HG03045 (cell line): ENCODE measurements at regions not wholly inside any gene's neighbourhood (a gene's known extent, or its start where the extent isn't known, plus 50 kb on each side); places are given as distances from the start of the nearest gene placed in this dataset.
"Not testable (repeated sequence)": the region's sequence is repeated elsewhere in the genome, so short reads cannot be mapped to it uniquely, and the experiment has no call there.

Source experiments
- ATAC-seq: cut with Tn5 transposase; IDR thresholded peaks from one replicate; pipeline ENCODE4 v1.9.1; 2021; ENCODE audit warnings: mild to moderate bottlenecking, moderate library complexity; ENCODE audit not compliant: unreplicated experiment

GRCh38 chr21:22136740-22137139, 1138.5 kb downstream of the NCAM2 start:
- ATAC-seq, result no peak

DNA sequence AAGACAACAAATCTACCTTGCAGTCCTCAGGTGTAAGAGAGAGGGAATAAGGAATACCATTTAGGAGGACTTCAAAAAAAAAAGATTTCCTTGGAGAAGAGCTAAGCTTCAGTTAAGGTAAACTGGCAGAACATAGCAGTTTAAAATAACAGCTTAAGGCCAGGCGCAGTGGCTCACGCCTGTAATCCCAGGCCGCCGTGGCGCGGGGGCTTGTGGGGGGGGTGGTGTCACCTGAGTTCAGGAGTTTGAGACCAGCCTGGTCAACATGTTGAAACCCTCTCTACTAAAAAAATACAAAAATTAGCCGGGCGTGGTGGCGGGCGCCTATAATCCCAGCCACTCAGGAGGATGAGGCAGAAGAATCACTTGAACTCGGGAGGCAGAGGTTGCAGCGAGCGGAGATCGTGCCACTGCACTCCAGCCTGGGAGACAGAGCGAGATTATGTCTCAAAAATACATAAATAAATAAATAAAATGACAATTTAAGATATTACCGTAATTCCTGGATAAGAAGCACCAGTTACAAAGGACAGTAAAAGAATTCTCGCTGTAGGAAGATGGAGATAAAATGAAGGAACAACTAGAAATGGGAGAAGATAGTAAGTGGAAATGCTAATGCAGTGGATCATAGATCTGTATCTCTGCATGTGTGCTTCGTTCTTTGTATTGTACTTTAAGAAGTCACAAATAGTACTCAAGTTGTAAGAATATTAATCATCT, 1140.2 kb downstream of the NCAM2 start:
- no peak for ATAC-seq

DNA sequence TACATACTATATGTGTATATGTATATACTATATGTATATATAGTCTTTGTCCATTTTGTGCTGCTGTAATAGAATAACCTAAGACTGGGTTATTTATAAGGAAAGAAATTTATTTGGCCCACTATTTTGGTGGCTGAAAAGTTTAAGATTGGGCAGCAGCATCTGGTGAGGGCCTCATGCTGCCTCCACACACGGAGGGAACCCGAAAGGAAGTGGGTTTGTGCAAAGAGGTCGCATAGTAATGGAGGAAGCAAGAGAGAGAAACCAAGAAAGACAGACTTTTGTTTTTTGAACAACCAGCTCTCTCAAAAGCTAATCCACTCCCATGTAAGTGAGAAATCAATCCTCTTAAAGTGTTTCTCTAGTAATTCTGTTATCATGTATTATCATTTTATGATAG, 1147.3 kb downstream of the NCAM2 start:
- ATAC-seq, result no peak

DNA sequence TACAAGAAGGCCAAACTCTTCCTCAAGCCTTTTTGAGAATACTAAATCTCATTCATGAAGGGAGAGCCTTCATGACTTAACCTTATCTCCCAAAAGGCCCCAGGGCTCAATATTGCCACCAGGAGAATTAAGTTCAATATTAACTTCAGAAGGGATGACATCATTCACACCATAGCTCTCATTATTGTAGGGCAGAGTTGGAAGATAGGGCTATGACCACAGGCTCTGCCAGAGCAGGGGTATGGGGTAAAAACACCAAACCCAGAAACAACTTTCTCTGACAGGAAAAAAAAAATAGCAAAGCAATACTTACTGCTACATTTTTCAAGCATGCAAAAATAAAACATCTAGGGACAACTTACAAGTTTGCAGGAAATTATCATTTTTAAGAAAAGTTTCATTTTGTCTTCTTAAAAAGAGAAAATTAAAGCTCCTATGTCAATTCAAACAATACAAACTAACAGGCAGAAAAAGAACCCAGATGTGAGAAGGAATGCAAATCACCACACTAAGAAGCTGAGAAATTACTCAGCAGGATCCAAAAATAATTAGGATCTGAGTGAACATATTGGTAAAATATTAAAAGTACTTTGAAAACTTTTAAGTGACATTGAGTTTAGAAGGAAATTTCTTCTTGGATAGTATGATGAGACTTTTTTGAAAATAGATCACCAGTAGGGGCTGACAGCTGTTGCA, 1156.5 kb downstream of the NCAM2 start:
- no peak for ATAC-seq

GRCh38 chr21:22164912-22165311, 1166.7 kb downstream of the NCAM2 start:
- no peak for ATAC-seq

DNA sequence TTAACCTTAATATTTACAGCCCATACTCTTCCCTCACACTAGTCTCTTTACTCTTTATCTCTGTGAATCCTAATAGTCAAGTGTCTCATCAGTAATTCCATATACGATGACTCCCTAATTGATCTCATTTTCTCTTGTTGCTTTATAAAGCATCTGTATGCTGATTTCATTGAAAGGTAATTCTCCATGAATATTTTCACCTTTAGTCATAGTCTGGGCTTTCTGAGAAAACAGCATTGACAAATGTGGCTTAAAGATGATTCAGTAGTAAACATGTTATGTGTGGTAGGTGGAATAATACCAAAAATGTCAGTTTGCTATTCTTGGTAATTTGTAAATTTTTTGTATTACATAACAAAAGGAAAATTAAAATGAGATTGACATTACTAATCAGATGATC, 1176.5 kb downstream of the NCAM2 start:
- no peak for ATAC-seq

GRCh38 chr21:22189278-22189677, 1191.1 kb downstream of the NCAM2 start:
- no peak for ATAC-seq

GRCh38 chr21:22191581-22191980, 1193.4 kb downstream of the NCAM2 start:
- no peak for ATAC-seq

GRCh38 chr21:22192766-22193165, 1194.6 kb downstream of the NCAM2 start:
- ATAC-seq, result no peak

DNA sequence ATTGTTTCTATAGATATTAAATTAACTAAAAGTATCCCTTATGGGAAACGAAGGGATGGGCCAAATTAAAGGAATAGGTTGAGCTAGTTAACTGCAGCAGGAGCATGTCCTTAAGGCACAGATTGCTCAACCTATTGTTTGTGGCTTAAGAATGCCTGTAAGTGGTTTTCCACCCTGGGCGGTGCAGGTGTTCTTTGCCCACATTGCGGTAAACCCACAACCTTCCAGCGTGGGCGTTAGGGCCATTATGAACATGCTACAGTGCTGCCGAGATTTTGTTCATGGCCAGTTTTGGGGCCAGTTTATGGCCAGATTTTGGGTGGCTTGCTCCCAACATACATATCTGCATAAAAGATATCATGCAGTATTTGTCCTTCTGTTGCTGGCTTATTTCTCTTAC, 1196.8 kb downstream of the NCAM2 start:
- ATAC-seq, result not testable (repeated sequence)

DNA sequence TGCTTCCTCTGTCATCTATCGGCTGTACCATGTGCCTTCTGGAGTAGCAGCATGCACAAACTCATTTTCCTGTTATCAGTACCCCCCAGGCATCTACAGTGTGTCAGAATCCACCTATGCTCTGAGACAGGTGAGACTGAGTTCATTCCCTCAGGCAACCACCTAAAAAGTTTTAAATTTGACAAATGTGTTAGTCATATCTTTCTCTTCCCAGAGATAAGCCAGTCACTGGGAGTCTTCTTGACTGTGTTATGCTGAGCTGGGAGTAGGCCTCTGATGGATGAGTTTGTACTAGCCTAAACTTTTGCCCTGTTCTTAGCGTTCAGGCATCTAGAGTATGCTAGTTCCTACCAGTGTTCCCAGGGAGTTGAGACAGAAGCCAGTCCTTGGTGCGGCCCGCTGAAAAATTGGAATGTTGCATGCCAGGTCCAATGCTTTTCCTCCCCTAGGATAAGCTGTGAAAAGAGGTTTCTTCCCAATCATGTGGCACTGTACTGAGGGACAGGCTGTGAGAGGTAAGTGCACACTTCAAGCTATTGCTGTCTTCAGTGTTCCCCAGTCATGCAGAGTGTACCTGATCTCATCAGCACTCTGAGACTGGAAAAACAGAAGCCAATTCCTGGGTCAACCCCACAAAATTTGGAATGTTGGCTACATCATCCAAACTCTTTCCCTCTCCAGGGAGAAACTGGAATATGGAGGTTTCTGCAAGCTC, 1202.3 kb downstream of the NCAM2 start:
- ATAC-seq, result no peak

DNA sequence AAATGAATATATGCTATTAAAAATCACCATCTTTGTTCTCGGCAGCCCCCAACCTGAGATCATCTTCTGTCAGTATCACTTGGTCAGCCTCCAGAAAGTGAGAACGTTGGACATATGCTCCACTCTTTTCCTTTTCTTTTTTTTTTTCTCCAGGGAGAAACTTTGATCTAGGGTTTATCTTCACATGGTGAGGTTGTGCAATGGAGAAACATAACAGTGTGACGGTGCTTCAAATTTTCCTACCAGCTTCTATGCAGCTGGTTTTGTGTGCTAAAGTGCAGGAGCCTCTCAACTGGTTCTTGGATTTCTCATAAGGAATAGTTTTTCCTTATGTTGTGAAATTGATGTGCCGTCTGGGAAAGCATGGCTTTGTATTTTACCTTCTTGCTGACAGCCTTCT, 1202.9 kb downstream of the NCAM2 start:
- ATAC-seq, result no peak

GRCh38 chr21:22201669-22202068, 1203.5 kb downstream of the NCAM2 start:
- no peak for ATAC-seq

- ATAC-seq, result no peak
Measured at GRCh38 chr21:22209304-22209700, 1211.1 kb downstream of the NCAM2 start.

- ATAC-seq, result no peak
Measured at GRCh38 chr21:22211943-22212342, 1213.7 kb downstream of the NCAM2 start.

GRCh38 chr21:22223385-22223784, 1225.2 kb downstream of the NCAM2 start:
- peak; percentile 95 for ATAC-seq

- ATAC-seq, result peak; percentile 58
Measured at GRCh38 chr21:22224261-22224660, 1226.1 kb downstream of the NCAM2 start.

DNA sequence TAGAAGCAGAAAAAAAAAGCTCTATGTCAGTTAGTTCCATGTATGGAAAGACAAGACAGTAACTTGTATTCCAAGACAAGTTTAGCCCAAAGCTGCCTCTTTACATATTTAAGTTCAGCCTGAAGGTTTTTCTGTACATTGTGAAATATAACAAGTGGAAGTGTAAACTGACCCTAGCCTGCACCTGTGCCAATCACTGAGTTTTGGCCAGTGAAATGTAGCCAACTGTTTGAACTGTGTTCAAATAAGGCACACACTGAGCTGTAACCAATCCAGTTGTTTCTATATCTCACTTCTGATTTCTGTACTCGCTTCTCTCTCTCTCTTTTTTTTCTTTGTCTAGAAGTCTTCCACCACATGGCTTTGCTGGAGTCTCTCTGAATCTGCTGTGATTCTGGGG, 1227.1 kb downstream of the NCAM2 start:
- no peak for ATAC-seq

DNA sequence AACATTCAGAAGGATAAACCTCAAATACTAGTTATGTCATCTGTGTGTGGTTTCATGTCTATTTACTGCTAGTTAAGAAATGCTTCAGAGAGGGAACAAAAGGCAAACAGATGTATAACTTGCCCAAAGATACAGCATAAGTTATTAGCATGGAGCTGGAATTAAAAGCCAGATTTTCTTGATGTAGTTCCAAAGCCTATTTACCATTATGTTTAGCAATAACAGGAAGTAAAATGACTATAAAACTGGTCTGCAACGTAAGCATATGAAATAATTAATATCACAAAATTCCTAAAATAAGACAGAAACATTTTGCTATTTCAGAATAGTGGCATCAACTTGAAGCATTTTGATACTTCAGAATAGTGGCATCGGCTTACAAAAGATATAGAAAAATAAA, 1232.8 kb downstream of the NCAM2 start:
- ATAC-seq, result no peak

- ATAC-seq, result no peak
Measured at GRCh38 chr21:22235866-22236590, 1237.8 kb downstream of the NCAM2 start.

DNA sequence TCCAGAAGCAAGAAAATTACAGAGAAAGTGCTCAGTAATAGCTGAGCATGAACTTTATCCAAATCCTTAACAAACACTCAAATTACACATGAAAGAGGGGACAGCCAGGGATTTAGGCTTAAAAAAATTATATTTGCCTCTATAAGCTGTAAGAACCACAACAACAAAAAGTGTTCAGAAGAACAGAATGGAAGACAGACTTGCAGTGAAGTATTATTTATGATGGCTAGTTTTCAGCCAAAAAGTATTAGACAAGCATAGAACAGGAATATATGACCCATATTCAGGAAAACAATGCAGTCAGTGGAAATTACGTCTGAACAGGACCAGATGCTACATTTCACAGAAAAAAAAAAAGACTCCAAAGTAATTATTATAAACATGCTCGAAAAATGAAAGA, 1246.3 kb downstream of the NCAM2 start:
- ATAC-seq, result no peak
